GM19324 (cell line): ENCODE measurements at regions not wholly inside any gene's neighbourhood (a gene's known extent, or its start where the extent isn't known, plus 50 kb on each side); places are given as distances from the start of the nearest gene placed in this dataset.
A peak's percentile ranks its signal among the peaks of the same experiment; 100 is the strongest.
"Not testable (repeated sequence)": the region's sequence is repeated elsewhere in the genome, so short reads cannot be mapped to it uniquely, and the experiment has no call there.

ENCODE experiments used
- ATAC-seq: cut with Tn5 transposase; IDR thresholded peaks from one replicate; pipeline ENCODE4 v1.9.1; 2021; ENCODE audit warnings: mild to moderate bottlenecking, moderate library complexity; ENCODE audit not compliant: unreplicated experiment, low FRiP score

GRCh38 chr5:90338712-90339372, 70.7 kb downstream of the CETN3 start:
- peak; percentile 85 for ATAC-seq

- no peak for ATAC-seq
Observed at GRCh38 chr5:90337449-90338052, 72.0 kb downstream of the CETN3 start.

- ATAC-seq: no peak
Observed at GRCh38 chr5:90336752-90337151, 72.8 kb downstream of the CETN3 start.

GRCh38 chr5:90334741-90335140, 74.8 kb downstream of the CETN3 start:
- ATAC-seq: no peak

GRCh38 chr5:90329911-90330310, 79.6 kb downstream of the CETN3 start:
- ATAC-seq: no peak

GRCh38 chr5:90326995-90327394, 82.6 kb downstream of the CETN3 start:
- no peak for ATAC-seq

GRCh38 chr5:90325093-90325492, 84.5 kb downstream of the CETN3 start:
- ATAC-seq: no peak

GRCh38 chr5:90320348-90320747, 89.2 kb downstream of the CETN3 start:
- ATAC-seq: not testable (repeated sequence)

- no peak for ATAC-seq
Observed at GRCh38 chr5:90312027-90312426, 97.5 kb downstream of the CETN3 start.

- ATAC-seq: no peak
Observed at GRCh38 chr5:90311401-90311800, 98.2 kb downstream of the CETN3 start.

GRCh38 chr5:90308787-90309585, 100.6 kb downstream of the CETN3 start:
- ATAC-seq: no peak

- no peak for ATAC-seq
Observed at GRCh38 chr5:90307782-90308181, 101.8 kb downstream of the CETN3 start.

GRCh38 chr5:90307322-90307721, 102.2 kb downstream of the CETN3 start:
- no peak for ATAC-seq

- no peak for ATAC-seq
Observed at GRCh38 chr5:90306613-90307012, 102.9 kb downstream of the CETN3 start.

GRCh38 chr5:90305041-90305720, 104.4 kb downstream of the CETN3 start:
- ATAC-seq: no peak

GRCh38 chr5:90301248-90301647, 108.3 kb downstream of the CETN3 start:
- ATAC-seq: no peak

GRCh38 chr5:90297045-90297764, 112.4 kb downstream of the CETN3 start:
- ATAC-seq: no peak

- no peak for ATAC-seq
Observed at GRCh38 chr5:90294604-90295003, 115.0 kb downstream of the CETN3 start.

GRCh38 chr5:90293931-90294330, 115.6 kb downstream of the CETN3 start:
- no peak for ATAC-seq

- no peak for ATAC-seq
Observed at GRCh38 chr5:90290648-90291047, 118.9 kb downstream of the CETN3 start.
